ENCODE measurements at regions not wholly inside any gene's neighbourhood (a gene's known extent, or its start where the extent isn't known, plus 50 kb on each side); places are given as distances from the start of the nearest gene placed in this dataset.

DNA sequence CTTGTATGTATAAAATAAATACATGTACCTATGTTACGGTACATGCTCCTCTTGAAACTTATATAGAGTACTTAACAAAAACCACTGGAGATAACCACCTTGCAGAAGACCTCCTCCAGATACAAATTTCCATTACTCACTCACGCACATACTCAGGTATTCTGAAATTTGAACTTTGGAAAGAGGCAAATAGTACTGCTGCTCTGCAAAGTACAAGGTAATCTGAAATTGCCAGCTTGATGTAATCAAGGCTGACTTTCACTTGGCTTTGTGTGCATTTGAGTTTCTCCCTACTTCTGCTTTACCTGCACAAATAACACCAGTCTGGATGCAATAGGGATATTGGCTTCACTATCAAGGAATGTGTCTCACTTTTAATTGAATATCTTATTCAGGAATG lies 123.6 kb downstream of the FOXA2 start:
- Histone ChIP-seq H3K27me3 (no peaks in the 10 kb centered on the region), H3K4me1 (peaks cover 0 to 3% (median 0%) of the 10 kb centered on the region in 4 donors), H3K27ac (no peak overlapping the region), H3K9me3 (no peaks in the 10 kb centered on the region), H3K4me3 (no peak overlapping the region), H3K36me3 (no peaks in the 10 kb centered on the region)
- TF ChIP-seq EP300 (IDR thresholded peaks at IDR 0.05) = no peak
- no peak for TF ChIP-seq POLR2AphosphoS5 (IDR thresholded peaks at IDR 0.05)
- TF ChIP-seq POLR2A (IDR thresholded peaks at IDR 0.05) = no peak
- TF ChIP-seq CTCF (IDR thresholded peaks at IDR 0.05) = no peak
- 89% methylated on average over 2 of the region's 2 CpGs for WGBS, 2 donors
- no peak for ATAC-seq (ENCODE audit: low FRiP score in 2 of 2)
- DNase-seq = no peak

DNA sequence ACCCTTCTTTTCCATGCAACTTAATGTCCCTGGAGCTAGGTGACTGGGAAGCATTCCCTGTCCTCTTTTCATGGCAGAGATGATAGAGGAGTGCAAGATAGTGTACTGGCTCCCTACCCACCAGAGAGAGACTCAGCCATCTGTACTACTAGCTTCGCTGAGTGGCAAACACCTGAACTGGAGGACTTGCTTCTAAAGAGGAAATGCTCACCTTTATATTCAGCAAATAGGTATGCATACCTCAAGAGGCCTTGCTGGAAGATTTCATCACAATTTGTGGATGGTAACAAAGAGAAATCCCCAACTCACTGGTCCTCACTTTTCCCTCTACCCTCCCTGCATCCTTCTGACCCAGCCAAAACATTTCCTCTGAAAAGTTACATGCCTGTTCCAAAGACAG lies 124.1 kb downstream of the FOXA2 start:
- no peak for ATAC-seq (ENCODE audit: low FRiP score in 2 of 2)

GRCh38 chr20:22459754-22460153 lies 124.6 kb downstream of the FOXA2 start:
- Histone ChIP-seq H3K4me3 (no peak overlapping the region), H3K27me3 (no peaks in the 10 kb centered on the region), H3K4me1 (peaks cover 0 to 3% (median 0%) of the 10 kb centered on the region in 4 donors), H3K27ac (no peak overlapping the region), H3K9me3 (no peaks in the 10 kb centered on the region), H3K36me3 (no peaks in the 10 kb centered on the region)
- DNase-seq (no peak), ATAC-seq (ENCODE audit: low FRiP score in 2 of 2) (no peak)
- TF ChIP-seq POLR2A (IDR thresholded peaks at IDR 0.05) (no peak), CTCF (IDR thresholded peaks at IDR 0.05) (no peak), EP300 (IDR thresholded peaks at IDR 0.05) (no peak), POLR2AphosphoS5 (IDR thresholded peaks at IDR 0.05) (no peak)

More for the DNA sequence above, 124.1 kb downstream of the FOXA2 start:
- 55 to 71% methylated on average over 1 of the region's 1 CpG for WGBS, 2 donors
- Histone ChIP-seq H3K4me3 (no peak overlapping the region), H3K27me3 (no peaks in the 10 kb centered on the region), H3K4me1 (peaks cover 0 to 3% (median 0%) of the 10 kb centered on the region in 4 donors), H3K27ac (no peak overlapping the region), H3K9me3 (no peaks in the 10 kb centered on the region), H3K36me3 (no peaks in the 10 kb centered on the region)
- no peak for TF ChIP-seq CTCF (IDR thresholded peaks at IDR 0.05)
- TF ChIP-seq POLR2AphosphoS5 (IDR thresholded peaks at IDR 0.05) = no peak
- TF ChIP-seq POLR2A (IDR thresholded peaks at IDR 0.05) = no peak
- no peak for TF ChIP-seq EP300 (IDR thresholded peaks at IDR 0.05)
- DNase-seq = peak in 1 of 2 donors; percentile 47

DNA sequence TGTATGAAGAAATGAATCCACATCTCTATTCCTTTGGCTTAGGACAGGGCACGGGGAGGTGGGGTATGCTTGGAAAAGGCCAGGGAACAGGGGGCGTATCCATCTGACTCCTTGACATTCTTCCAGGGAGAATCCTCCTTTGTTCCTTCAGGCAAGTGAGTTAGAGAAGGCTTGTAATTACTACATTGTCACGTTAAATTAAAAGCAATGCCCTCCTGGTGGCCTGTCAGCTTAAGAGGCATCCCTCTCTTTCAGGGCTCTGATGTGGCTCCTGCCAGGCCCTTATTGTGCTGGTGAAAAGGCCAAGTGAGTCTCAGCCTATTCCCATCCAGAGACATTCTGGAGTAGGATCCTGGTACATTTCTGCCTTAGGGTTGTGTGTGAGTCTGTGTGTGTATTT lies 128.3 kb downstream of the FOXA2 start:
- TF ChIP-seq EP300 (IDR thresholded peaks at IDR 0.05) = no peak
- no peak for TF ChIP-seq POLR2A (IDR thresholded peaks at IDR 0.05)
- Histone ChIP-seq H3K4me1 (no peaks in the 10 kb centered on the region), H3K9me3 (no peaks in the 10 kb centered on the region), H3K36me3 (no peaks in the 10 kb centered on the region), H3K27me3 (no peaks in the 10 kb centered on the region), H3K4me3 (no peak overlapping the region), H3K27ac (no peak overlapping the region)
- WGBS, 2 donors = 69 to 83% methylated on average over 3 of the region's 3 CpGs
- DNase-seq = no peak
- no peak for ATAC-seq (ENCODE audit: low FRiP score in 2 of 2)

DNA sequence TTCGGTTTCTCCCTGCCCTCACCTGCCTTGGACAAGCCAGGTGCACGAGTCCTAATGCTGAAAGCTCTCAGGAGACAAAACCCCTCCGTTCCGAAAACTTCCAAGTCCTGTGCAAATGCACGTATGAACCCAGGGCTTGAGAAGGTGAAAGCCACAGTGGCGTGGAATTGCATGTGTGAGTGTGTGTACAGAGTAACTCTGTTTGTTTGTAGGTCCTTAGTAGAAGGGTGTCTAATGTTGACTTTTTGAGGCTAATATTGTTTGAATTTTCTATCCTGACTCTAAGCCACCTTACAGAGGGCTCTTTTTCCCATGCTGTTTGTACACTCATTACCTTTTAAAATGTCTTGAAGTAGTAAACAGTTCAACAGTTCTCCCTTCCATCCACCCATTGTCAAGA lies 129.1 kb downstream of the FOXA2 start:
- Histone ChIP-seq H3K36me3 (no peaks in the 10 kb centered on the region), H3K27ac (no peak overlapping the region), H3K4me1 (no peaks in the 10 kb centered on the region), H3K4me3 (no peak overlapping the region), H3K27me3 (no peaks in the 10 kb centered on the region), H3K9me3 (no peaks in the 10 kb centered on the region)
- WGBS, 2 donors = 63 to 71% methylated on average over 6 of the region's 6 CpGs
- TF ChIP-seq EP300 (IDR thresholded peaks at IDR 0.05) (no peak), POLR2AphosphoS5 (IDR thresholded peaks at IDR 0.05) (no peak), CTCF (IDR thresholded peaks at IDR 0.05) (no peak), POLR2A (IDR thresholded peaks at IDR 0.05) (no peak)
- DNase-seq (no peak), ATAC-seq (ENCODE audit: low FRiP score in 2 of 2) (no peak)

All from upper lobe of left lung (tissue), 6 donors.